Body of pancreas (tissue), 4 donors: ENCODE measurements at regions not wholly inside any gene's neighbourhood (a gene's known extent, or its start where the extent isn't known, plus 50 kb on each side); places are given as distances from the start of the nearest gene placed in this dataset.

Experiments
- POLR2A ChIP-seq, 3 donors: fragments of 450-650 bp; IDR thresholded peaks; one replicate each; pipeline ENCODE4 v1.6.1; 2016; ENCODE audit warnings: antibody characterized with exemption in 3 of 3, mild to moderate bottlenecking in 2 of 3
- TF ChIP-seq, protein P1 (sequence below), 7 experiments: fragments of 450-650 bp in 4 of 7; fragments of 200-600 bp in 3 of 7; sonication (generic) in 3 of 7; IDR thresholded peaks; one replicate each; pipeline ENCODE4 v1.5.1; 2016 to 2019; ENCODE audit warnings: antibody characterized with exemption in 7 of 7

DNA sequence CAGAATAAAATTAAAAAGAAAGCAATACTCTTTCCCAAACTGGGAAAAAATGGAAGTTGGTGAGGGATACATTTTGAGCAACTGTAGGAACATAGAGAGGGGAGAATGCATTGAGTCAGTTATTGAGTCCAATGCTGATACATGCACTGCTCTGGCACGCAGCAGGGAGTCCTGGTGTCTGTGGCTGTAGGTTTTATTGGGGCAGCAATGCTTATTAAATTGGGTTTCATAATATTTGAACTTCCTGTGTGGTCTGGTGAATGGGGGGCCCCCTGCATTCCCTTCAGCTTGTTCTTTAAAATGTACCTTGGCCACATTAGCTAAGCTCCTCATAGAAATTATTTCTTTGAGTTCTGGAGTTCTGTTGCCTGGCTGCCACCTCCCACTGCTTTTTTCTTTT is 125.2 kb upstream of the ELAC2 start:
- TF ChIP-seq, protein P1, sequence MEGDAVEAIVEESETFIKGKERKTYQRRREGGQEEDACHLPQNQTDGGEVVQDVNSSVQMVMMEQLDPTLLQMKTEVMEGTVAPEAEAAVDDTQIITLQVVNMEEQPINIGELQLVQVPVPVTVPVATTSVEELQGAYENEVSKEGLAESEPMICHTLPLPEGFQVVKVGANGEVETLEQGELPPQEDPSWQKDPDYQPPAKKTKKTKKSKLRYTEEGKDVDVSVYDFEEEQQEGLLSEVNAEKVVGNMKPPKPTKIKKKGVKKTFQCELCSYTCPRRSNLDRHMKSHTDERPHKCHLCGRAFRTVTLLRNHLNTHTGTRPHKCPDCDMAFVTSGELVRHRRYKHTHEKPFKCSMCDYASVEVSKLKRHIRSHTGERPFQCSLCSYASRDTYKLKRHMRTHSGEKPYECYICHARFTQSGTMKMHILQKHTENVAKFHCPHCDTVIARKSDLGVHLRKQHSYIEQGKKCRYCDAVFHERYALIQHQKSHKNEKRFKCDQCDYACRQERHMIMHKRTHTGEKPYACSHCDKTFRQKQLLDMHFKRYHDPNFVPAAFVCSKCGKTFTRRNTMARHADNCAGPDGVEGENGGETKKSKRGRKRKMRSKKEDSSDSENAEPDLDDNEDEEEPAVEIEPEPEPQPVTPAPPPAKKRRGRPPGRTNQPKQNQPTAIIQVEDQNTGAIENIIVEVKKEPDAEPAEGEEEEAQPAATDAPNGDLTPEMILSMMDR (IDR thresholded peaks at IDR 0.05): no peak
- TF ChIP-seq POLR2A (IDR thresholded peaks at IDR 0.05): no peak
